ENCODE measurements at regions not wholly inside any gene's neighbourhood (a gene's known extent, or its start where the extent isn't known, plus 50 kb on each side); places are given as distances from the start of the nearest gene placed in this dataset.
A peak's percentile ranks its signal among the peaks of the same experiment; 100 is the strongest.

DNA sequence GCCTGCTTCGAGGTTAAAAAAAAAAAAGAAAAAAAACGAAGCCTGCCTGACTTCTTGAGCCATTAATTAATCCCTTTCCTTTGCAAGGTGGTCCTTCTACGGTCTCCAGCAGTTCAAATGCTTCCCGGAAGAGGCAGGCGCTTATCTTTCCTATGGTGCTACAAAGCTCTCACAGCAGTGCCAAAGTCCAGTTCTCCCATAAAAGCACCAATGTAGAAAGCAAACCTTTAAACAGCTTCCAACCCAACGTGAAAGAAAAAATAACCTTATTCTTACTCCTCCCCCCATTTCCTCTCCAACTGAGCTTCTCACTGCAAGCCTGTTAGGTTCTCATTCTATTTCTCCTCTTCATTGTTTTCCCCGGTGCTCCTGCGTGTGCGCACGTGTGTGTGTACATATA lies 317.4 kb upstream of the SOX11 start:
- no peak for DNase-seq
- in situ Hi-C loops (cut with HindIII; ENCODE audit: low pct_ligation_motif_present, low sequenced_read_pairs), result no loop called here
- H3K27ac ChIP-seq, result no peak overlapping the region
- no peak overlapping the region for H3K4me3 ChIP-seq (ENCODE audit: low read depth, low read length)
- H3K36me3 ChIP-seq (replicated peaks), result no peaks in the 10 kb centered on the region
- TF ChIP-seq, protein P1, sequence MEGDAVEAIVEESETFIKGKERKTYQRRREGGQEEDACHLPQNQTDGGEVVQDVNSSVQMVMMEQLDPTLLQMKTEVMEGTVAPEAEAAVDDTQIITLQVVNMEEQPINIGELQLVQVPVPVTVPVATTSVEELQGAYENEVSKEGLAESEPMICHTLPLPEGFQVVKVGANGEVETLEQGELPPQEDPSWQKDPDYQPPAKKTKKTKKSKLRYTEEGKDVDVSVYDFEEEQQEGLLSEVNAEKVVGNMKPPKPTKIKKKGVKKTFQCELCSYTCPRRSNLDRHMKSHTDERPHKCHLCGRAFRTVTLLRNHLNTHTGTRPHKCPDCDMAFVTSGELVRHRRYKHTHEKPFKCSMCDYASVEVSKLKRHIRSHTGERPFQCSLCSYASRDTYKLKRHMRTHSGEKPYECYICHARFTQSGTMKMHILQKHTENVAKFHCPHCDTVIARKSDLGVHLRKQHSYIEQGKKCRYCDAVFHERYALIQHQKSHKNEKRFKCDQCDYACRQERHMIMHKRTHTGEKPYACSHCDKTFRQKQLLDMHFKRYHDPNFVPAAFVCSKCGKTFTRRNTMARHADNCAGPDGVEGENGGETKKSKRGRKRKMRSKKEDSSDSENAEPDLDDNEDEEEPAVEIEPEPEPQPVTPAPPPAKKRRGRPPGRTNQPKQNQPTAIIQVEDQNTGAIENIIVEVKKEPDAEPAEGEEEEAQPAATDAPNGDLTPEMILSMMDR (IDR thresholded peaks at IDR 0.05; ENCODE audit: low read depth, low read length, missing control alignments), result no peak
- H3K27me3 ChIP-seq (replicated peaks), result no peaks in the 10 kb centered on the region

DNA sequence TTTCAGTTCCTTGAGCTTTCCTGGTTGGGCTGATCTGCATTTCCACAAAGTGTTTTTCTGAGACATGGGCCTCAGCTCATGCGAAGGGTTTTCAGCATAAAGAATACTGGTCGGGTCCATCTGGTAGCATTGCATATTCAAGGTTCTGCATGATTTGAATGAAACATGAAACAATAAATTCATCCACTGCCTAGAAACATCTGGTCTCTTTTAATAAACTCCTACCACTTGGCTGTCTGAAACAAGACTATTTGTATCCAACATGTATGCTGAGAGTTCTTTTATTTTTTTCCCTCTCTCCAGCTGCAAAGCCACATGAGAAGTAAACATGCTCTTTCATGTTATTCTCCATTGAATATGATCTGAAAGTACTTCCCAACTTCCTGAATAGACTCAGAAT lies 314.9 kb upstream of the SOX11 start:
- H3K36me3 ChIP-seq (replicated peaks), result no peaks in the 10 kb centered on the region
- no peak overlapping the region for H3K4me3 ChIP-seq (ENCODE audit: low read depth, low read length)
- DNase-seq, result no peak
- TF ChIP-seq, protein P1 (IDR thresholded peaks at IDR 0.05; ENCODE audit: low read depth, low read length, missing control alignments), result no peak
- H3K27me3 ChIP-seq (replicated peaks), result no peaks in the 10 kb centered on the region
- H3K27ac ChIP-seq, result no peak overlapping the region
- in situ Hi-C loops (cut with HindIII; ENCODE audit: low pct_ligation_motif_present, low sequenced_read_pairs), result no loop called here

DNA sequence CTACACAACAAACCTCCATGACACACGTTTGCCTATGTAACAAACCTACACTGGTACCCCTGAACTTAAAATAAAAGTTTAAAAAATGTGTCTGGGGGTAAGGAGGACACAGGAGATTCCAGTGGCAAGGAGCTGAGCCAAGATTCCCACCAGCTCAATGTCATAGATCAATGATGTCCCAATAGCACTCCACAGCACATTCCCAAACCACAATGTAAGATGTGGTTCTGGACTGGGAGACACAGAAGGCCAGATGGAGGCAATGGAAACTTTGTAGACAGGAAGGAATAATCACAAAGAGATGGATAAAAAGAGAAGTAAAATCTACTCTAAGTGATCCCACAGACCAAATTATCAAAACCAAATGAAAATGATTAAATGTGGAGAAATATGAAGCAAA lies 312.4 kb upstream of the SOX11 start:
- Histone ChIP-seq H3K36me3 (replicated peaks) (no peaks in the 10 kb centered on the region), H3K27ac (no peak overlapping the region), H3K27me3 (replicated peaks) (no peaks in the 10 kb centered on the region), H3K4me3 (ENCODE audit: low read depth, low read length) (no peak overlapping the region)
- in situ Hi-C loops (cut with HindIII; ENCODE audit: low pct_ligation_motif_present, low sequenced_read_pairs), result no loop called here
- TF ChIP-seq, protein P1 (IDR thresholded peaks at IDR 0.05; ENCODE audit: low read depth, low read length, missing control alignments), result no peak
- DNase-seq, result no peak

GRCh38 chr2:5385596-5385995 lies 306.6 kb upstream of the SOX11 start:
- in situ Hi-C loops (cut with HindIII; ENCODE audit: low pct_ligation_motif_present, low sequenced_read_pairs), result no loop called here
- no peak for DNase-seq
- no peaks in the 10 kb centered on the region for H3K36me3 ChIP-seq (replicated peaks)
- H3K27me3 ChIP-seq (replicated peaks), result no peaks in the 10 kb centered on the region
- TF ChIP-seq, protein P1 (IDR thresholded peaks at IDR 0.05; ENCODE audit: low read depth, low read length, missing control alignments), result no peak
- H3K4me3 ChIP-seq (ENCODE audit: low read depth, low read length), result no peak overlapping the region
- H3K27ac ChIP-seq, result no peak overlapping the region

- TF ChIP-seq, protein P1 (IDR thresholded peaks at IDR 0.05; ENCODE audit: low read depth, low read length, missing control alignments), result no peak
- H3K4me3 ChIP-seq (ENCODE audit: low read depth, low read length), result no peak overlapping the region
- no peaks in the 10 kb centered on the region for H3K36me3 ChIP-seq (replicated peaks)
- no peak overlapping the region for H3K27ac ChIP-seq
- in situ Hi-C loops (cut with HindIII; ENCODE audit: low pct_ligation_motif_present, low sequenced_read_pairs), result no loop called here
- no peaks in the 10 kb centered on the region for H3K27me3 ChIP-seq (replicated peaks)
- DNase-seq, result peak; percentile 47
Measured at GRCh38 chr2:5387406-5387805, 304.8 kb upstream of the SOX11 start.

GRCh38 chr2:5389740-5390139 lies 302.4 kb upstream of the SOX11 start:
- DNase-seq, result no peak
- H3K27me3 ChIP-seq (replicated peaks), result no peaks in the 10 kb centered on the region
- in situ Hi-C loops (cut with HindIII; ENCODE audit: low pct_ligation_motif_present, low sequenced_read_pairs), result no loop called here
- H3K4me3 ChIP-seq (ENCODE audit: low read depth, low read length), result no peak overlapping the region
- H3K36me3 ChIP-seq (replicated peaks), result no peaks in the 10 kb centered on the region
- H3K27ac ChIP-seq, result no peak overlapping the region
- TF ChIP-seq, protein P1 (IDR thresholded peaks at IDR 0.05; ENCODE audit: low read depth, low read length, missing control alignments), result no peak
